Left colon (tissue), 2 donors: ENCODE measurements at regions not wholly inside any gene's neighbourhood (a gene's known extent, or its start where the extent isn't known, plus 50 kb on each side); places are given as distances from the start of the nearest gene placed in this dataset.

Source experiments
- ATAC-seq: fragments of 200-7000 bp; cut with Tn5 transposase; one replicate; pipeline ENCODE4 v1.9.1; 2020; ENCODE audit warnings: mild to moderate bottlenecking, moderate library complexity
- DNase-seq, 2 donors: peaks; one replicate each; pipeline ENCODE4 v3.0.0-alpha.2; 2020
- intact Hi-C, 2 donors: fragments of 100-400 bp; cut with DNase I in 1 of 2; cut with micrococcal nuclease in 1 of 2; formaldehyde crosslinking; loops; one replicate each; pipeline versions ENCODE4 v1.11.2 to v1.14.0; 2022; cut with DNase I, micrococcal nuclease
- donor health status: DM: no; HTN: no; CAD: no.
- donor health status: DM: yes; HTN: yes; CAD: no.

DNA sequence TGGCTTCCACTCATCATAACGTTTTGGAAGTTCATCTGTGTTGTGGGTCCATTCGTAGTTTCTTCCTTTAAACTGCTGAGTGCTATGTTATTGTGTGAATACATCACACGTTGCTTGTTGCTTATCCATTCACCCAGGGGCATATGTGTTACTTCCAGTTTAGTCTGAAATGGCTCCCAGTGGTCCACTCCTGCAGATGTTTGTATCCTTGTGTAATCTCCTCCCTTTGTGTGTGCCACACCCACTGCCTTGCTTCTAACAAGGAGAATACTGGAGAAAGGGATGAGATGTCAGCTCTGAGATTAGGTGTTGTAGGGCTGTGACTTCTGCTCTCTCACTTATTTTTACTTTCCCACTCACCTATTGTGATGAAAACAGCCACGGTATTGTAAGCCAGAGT, 239.1 kb upstream of the HABP2 start:
- DNase-seq (no peak), ATAC-seq (no peak)
- intact Hi-C loops = no loop called here

DNA sequence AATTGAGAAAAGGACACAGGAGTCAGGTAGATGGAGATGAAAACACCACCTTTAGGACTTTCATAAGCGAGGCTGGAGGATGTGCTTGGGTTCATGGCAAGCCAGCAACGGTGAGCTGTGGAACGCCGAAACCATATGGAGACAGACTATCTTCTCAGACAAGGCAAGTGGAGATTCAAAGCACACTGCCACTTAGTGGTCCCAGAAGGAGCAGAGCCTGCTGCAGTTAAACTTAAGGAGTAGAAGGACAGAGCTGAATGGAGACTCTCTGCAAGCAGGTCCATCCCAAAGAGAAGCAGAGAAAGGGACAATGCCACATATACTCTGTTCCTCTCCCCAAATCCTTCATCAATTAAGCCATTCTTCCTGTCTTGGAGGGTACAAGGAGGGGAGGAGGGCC, 236.3 kb upstream of the HABP2 start:
- intact Hi-C loops = no loop called here
- DNase-seq = no peak
- ATAC-seq = no peak

DNA sequence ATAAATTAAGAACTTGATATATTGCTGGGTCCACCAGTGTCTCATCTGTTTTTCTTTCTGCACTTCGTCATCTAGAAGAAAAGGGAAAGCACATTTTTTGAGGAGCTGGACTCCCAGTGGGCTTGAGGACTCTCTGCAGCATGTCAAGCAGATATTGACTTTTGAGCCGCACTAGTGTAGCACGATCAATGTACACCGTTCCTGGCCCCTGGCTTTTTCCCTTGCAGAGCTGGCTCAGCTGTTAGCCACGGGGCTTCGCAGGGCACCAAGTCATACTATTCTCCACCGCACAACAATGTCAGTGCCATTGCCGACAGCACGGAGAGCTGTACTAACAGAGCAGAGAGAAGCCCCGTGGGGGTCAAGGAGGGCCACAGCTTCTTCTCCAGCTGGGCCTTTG, 235.4 kb upstream of the HABP2 start:
- DNase-seq (no peak), ATAC-seq (no peak)
- intact Hi-C loops = no loop called here

DNA sequence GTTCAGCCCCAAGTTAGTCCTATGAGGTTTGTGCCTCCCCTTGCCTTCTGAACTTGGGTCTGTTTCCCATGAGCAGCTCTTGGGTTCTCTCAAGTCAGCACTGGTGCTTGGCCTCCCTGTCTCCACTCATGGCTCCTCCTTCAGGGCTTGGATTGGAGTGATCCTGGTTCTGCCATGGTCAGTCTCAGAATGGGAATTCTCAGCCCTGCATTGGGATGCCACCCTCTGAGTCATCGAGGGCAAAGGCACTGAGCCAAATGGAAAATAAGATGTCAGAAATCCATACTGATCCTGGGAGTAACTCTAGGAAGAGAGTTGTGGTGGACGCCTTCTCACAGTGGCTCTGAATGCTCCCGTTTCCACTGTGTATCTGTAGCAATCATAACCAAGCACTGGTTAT, 233.4 kb upstream of the HABP2 start:
- ATAC-seq = no peak
- DNase-seq = no peak
- intact Hi-C loops = no loop called here

DNA sequence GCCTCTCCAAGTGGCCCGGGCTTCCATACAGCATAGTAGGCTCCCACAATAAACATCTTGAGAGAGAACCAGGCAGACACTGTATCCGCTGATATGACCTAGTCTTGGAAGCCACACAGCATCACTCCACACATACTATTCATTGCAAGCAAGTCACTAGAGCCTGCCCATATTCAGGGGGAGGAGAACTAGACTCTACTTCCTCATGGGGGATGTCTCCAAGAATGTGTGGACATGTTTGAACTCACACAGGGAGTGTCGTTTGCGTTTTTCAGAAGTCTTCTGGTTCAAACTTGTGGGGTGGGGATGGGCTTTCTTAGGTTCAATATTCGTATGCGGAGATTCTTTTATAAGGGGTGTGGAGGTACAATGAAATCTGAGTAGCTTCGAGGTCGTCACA, 232.6 kb upstream of the HABP2 start:
- DNase-seq = no peak
- intact Hi-C loops = no loop called here
- ATAC-seq = no peak

DNA sequence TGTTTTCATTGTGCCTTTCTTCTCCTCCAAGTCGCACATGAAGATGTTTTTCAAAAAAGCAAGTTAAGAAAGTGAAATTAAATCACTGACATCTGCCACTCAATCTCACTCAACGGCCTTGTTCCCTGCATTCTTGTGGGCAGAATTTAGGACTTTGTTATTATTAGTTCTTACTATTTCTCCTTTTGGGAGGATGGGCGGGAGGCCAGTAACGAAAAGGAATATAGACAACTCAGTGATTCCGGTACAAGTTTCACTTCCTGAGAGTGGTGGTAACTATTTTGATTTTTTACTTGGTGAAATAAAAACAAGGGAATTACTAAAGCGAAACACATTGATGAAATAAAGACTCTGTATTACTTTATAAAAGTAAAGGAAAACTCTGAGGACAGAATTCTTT, 231.9 kb upstream of the HABP2 start:
- ATAC-seq (no peak), DNase-seq (peak in 1 of 2 donors; percentile 9)
- intact Hi-C loops = no loop called here

DNA sequence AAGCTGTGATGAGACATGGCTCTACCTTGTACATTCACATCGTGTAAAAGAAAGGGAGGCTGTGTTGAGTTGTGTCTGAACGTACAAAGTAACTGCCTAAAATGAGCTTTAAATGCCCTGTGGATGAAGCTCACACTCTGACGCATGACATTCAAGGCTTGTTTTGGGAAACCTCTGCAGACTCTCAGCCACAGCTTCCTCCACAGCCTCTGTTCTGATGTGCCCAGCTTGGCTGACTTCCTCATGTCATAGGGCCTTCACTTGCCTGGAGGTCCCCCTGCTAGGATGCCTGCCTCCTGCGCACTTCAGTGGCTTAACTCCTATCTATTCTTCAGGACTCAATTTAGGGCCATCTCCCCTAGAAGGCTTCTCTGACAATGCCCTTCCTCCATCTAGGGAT, 230.0 kb upstream of the HABP2 start:
- DNase-seq = peak in 1 of 2 donors; percentile 28
- no peak for ATAC-seq
- intact Hi-C loops = no loop called here

DNA sequence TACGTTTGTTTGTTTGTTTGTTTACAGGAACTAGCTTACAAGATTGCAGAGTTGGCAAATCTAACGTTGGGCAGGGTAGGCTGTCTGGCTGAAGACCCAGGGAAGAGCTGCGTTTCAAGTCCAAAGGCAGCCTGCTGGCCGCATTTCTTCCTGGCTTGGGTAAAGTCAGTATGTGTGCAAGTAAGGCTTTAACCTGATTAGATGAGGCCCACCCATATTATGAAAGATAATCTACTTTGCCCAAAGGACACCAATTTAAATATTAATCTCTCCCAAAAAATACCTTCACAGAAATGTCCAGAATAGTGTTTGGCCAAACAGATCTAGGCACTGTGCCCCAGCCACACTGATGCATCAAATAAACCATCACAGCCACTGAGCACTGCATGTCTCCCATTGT, 228.9 kb upstream of the HABP2 start:
- DNase-seq (no peak), ATAC-seq (no peak)
- intact Hi-C loops = no loop called here

DNA sequence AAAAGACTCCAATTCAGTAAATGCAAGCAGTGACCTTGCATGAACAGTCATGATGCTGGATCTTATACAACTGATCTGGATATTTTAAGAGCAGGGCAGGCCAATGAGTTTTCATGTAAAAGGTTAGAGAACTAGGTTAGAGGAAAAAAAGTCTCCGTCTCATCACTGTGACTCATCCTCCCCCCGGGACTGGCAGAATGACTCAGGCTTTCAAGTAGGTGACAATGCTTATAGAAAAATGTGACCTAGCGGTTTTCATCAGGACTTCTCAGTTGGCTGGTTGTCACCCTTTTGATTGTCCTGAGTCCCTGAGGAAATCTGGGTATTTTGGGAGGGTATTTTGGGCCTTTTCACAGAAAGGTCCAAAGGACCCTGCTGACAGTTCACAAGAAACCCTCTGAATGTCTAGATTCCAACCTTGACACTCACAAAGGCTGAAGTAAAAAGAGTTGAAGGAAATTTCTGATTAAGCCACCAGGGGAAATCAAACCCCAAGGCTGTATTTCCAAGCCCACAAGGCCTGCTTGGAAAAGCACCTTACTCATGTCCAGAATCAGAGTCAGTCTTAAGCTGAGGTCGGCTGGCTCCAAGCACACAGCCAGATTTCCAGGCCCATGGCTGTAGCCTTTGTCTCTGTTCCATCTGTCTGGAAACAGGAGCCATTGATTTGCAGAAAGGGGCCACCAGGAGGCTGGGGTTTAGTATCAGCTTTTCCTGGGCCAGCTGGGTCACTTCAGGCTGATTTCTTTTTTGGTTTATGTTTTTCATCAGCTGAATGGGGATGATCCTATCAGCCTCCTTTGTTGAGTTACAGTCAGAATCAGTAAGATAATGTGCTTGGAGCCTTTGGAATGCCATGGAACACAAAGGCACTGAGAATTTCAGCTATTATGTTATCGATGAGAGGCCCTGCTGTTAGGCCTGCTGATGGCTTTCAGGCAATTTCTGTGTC, 226.4 kb upstream of the HABP2 start:
- DNase-seq (no peak), ATAC-seq (no peak)

DNA sequence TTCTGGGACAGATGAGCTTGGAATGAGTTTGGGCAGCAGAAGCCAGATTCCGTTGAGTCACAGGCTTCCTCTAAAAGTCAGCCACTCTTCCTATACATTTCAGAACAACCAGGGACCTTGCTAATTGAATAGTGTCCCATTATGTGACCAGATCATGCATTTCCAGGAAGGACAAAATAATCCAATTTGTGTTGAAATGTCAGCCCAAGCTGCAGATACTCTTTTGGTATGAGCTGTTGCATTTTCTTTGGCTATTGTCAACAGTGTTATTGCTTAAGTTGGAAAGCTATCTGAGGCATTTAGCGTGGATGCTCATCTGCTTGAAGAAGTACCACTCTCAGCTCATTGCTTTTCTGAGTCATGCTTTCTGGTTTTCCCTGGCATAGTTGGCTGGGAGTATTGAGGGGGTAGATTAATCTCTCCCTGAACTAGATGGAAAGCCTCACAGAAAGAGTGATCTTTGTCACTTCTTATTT, 223.7 kb upstream of the HABP2 start:
- ATAC-seq (no peak), DNase-seq (no peak)
- intact Hi-C loops = no loop called here

More for the DNA sequence above, 226.4 kb upstream of the HABP2 start:
- intact Hi-C loops = no loop called here

DNA sequence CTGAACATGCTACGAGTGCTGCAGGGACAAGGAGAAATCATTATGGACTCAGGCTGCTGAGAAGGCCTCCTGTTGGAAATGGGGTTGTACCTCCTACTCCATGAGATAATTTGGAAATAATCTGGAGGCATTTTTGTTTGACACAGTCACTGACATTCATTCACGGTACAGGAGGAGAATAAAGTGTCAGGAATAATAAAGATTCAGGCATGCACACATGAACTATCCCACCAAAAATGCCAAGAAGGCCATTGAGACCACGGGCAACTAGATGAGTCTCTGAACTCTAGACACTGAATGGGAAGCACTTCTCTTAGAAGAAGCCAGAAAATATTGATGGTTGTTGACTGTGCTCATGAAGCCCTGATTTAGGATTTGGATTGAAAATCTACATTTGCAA, 220.9 kb upstream of the HABP2 start:
- ATAC-seq = no peak
- intact Hi-C loops = no loop called here

DNA sequence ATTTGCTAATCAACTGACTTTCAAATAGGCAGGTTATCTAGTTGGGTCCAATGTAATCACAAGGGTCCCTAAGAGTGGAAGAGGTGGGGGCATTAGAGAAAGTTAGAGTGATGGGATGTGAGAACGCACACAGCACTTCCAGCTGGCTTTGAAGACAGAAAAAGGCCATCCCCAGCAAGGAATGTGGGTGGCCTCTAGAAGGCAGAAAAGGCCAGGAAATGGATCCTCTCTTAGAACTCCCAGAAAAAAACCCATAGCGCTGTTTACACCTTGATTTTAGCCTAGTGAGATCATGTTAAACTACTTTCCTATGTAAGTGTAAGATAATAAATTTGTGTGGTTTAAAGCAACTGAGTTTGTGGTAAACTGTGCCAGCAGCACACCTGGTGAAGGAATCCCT, 219.5 kb upstream of the HABP2 start:
- no peak for ATAC-seq
- DNase-seq = no peak
- intact Hi-C loops = no loop called here

More for the DNA sequence above, 220.9 kb upstream of the HABP2 start:
- no peak for DNase-seq

DNA sequence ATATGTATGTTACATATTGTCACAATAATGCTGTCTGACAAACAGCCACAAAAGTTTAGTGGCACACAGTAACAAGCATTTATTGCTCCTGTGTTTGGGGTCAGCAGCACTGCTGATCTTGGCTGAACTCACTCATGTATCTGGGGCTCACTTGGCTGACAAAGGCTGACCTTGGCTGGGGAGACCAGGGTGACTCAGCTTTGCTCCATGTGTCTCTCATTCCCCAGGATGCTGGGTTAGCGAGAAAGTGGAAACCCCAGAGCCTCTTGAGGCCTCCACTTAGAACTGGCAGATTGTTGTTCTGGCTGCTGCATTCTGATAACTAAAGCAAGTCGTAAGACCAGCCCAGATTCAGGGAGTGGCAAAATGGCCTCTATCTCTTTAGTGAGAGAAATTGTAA, 217.3 kb upstream of the HABP2 start:
- ATAC-seq (no peak), DNase-seq (no peak)
- intact Hi-C loops = no loop called here

DNA sequence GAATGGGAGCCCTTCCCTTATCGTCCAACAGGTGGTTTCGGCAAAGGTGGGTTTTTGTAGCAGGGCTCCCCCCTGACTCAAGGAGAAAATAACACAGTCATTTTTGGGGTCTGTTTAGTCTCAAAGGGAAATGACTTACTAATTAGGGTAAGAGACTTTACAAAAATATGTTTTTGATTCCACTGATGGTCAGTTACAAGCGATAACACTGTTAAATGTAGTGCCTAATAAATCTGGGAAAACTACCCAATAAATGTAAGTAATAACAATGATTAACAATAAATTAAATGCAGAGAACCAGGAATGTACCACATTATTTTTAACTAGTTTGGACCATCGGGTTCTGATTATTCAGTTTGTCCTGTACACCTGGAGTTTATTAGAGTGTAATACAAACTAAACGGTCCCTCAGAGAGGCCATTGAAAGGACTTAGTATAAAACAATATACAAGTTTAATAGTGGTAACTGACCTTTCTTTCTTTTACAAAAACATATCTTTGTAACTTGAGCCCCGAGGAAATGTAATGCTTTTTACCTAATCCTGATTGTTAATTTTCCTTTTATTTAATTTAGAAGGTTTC, 216.2 kb upstream of the HABP2 start:
- intact Hi-C loops = no loop called here
- ATAC-seq (no peak), DNase-seq (no peak)

DNA sequence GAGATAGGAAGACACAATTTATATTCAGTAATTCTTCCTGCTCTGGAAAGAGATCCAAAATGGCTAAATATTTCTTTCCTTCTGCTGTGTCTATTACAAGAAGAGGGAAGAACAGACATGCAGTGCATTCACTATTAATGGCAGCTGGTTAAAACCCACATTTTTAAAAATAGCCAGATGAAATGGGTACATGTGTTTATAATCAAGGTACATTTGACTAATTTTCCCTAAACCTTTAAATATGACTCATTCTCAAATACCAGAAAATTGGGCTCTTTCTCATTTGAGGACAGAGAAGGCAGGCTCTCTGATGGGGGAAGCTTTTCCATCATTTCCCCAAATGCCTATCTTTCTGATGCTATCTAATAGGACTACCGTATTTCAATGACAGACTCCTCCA, 215.7 kb upstream of the HABP2 start:
- intact Hi-C loops = no loop called here
- ATAC-seq (no peak), DNase-seq (no peak)

DNA sequence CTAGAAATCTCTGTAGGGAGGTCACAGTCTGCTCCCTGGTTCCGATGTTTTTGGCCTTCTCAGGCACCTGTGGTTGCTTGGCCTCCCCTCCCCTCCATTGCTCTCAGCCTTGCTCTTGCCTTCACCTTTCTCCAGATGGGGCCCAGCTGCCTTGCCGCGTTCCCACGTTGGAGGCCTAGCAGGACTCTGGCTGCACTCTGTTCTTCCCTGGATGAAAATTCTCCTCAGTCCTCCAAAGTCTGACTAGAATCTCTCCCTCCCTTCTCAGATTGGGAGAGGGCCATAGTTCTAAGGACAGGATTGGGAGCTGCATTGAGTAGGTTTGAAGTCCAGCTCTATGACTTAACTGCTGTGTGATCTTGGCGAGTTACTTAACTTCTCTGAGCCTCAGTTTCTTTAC, 213.7 kb upstream of the HABP2 start:
- no peak for ATAC-seq
- intact Hi-C loops = no loop called here
- DNase-seq = no peak

DNA sequence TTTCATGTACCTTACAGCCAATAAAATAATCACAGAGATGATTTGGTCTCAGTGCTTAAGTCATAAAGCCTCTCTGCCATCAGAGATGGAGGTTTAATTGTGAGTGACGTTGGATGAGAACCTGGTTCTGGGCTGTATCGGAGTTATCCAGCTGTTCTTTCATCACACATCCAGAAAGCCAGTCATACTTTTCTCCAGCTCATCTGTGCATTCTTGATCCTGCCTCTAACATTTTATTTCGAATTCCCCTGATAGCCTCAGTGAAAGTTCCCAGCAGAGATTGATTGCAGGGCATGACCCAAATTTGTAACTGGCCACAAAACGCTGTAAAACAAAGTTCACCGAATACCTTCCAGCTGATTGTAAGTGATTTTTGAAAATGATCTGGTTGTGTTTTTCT, 212.6 kb upstream of the HABP2 start:
- intact Hi-C loops = no loop called here
- ATAC-seq (no peak), DNase-seq (no peak)

DNA sequence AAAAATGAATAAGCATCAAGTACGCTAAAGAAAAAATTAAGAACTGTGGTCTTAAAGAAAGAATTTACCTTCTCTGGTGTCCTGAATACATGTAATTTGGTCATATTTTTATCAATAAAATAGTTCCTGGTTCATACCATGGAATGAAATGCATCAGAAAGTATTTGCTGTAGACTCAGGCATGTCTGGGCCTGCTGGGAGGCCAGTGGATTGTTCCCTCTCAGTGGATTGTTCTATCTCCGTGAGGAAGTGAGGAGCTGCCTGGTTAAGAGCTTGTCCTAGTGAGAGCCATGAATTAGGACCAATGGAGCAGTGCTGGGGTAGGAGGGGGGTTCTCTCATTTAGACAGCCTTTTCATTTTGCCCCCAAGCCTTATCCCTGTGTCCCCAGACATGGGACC, 211.7 kb upstream of the HABP2 start:
- ATAC-seq (no peak), DNase-seq (no peak)
- intact Hi-C loops = no loop called here

DNA sequence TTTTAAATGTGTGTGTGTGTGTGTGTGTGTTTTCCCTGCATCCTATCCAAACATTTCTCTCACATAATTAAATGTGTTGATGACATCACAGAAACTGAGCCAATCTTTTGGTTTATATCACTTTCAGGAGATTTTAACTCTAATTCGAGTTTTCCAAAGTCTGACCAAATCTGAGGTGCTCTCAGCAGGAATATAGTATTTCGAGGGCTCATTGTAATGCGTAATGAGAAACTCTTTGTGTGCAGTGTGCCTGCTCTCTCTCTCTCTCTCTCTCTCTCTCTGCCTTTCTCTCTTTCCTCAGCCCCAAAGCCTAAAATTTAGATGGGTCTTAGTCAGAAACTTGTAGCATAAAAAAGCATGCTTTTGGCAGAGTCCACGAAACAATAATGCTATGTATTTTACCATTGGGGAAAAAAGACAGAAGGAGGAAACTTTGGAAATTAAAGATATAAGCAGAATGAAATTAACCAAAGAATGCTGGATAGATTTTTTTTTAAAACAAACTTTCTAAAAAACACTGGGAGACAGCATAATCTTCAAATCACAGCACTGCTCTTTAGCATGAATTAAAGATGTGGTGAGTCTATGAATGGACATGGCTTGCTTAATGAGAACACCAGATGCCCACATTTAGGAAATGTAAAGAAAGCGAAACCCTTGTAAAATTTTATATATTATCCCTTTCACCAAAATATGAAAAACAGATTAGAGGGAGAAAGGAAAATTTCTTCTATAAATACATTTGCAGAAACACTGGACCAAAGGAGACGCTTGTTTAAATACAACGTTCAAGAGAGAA, 206.8 kb upstream of the HABP2 start:
- DNase-seq = no peak
- intact Hi-C loops = no loop called here

DNA sequence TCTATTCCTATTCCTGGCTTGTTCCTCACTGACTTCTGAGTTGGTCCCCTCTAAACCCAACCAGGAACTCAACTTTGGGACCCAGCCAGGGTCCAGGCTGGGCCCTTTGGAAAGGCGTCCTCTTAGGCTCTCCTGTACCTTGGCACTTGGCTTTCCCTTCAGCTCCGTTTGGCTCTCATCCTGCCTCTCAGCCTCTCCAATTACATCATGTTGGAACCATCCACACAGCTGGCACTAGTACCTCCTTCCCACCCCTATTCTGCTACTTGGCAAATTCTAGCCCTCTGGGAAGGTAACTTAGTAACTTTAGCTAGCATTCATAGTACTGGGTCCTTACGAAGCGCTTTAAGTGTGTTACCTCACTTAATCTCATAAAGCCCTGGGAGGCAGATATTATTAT, 205.3 kb upstream of the HABP2 start:
- peak in 1 of 2 donors; percentile 33 for DNase-seq
- no peak for ATAC-seq

More for the DNA sequence above, 206.8 kb upstream of the HABP2 start:
- no peak for ATAC-seq

More for the DNA sequence above, 205.3 kb upstream of the HABP2 start:
- intact Hi-C loops = no loop called here
